Immature natural killer cell (primary cell): ENCODE measurements at regions not wholly inside any gene's neighbourhood (a gene's known extent, or its start where the extent isn't known, plus 50 kb on each side); places are given as distances from the start of the nearest gene placed in this dataset.

Source experiments
- DNase-seq, 3 donors: peaks; one replicate each; pipeline ENCODE4 v3.0.0; 2022; ENCODE audit warnings: mixed read lengths in 1 of 3
- H3K27ac Mint-ChIP-seq, 6 donors: one replicate each; pipeline ENCODE4 v1.8.0; 2020; ENCODE audit warnings: mixed read lengths in 6 of 6, mild to moderate bottlenecking in 5 of 6, inconsistent platforms in 4 of 6, moderate library complexity in 3 of 6
- H3K27me3 Mint-ChIP-seq, 3 donors: one replicate each; pipeline ENCODE4 v1.8.0; 2020 to 2021; ENCODE audit warnings: low read depth in 3 of 3, mild to moderate bottlenecking in 3 of 3, mixed read lengths in 3 of 3, moderate library complexity in 3 of 3, inconsistent platforms in 1 of 3
- H3K36me3 Mint-ChIP-seq, 3 donors: one replicate each; pipeline ENCODE4 v1.8.0; 2020; ENCODE audit warnings: mixed read lengths in 3 of 3, inconsistent platforms in 2 of 3, mild to moderate bottlenecking in 2 of 3
- H3K4me1 Mint-ChIP-seq, 2 donors: one replicate each; pipeline ENCODE4 v1.8.0; 2020; ENCODE audit warnings: inconsistent platforms in 2 of 2, mild to moderate bottlenecking in 2 of 2, mixed read lengths in 2 of 2, moderate library complexity in 1 of 2
- H3K4me3 Mint-ChIP-seq, 5 donors: one replicate each; pipeline ENCODE4 v1.8.0; 2020; ENCODE audit warnings: mild to moderate bottlenecking in 5 of 5, mixed read lengths in 5 of 5, inconsistent platforms in 3 of 5, moderate library complexity in 3 of 5
- H3K9me3 Mint-ChIP-seq, 6 donors: one replicate each; pipeline ENCODE4 v1.8.0; 2020; ENCODE audit warnings: mild to moderate bottlenecking in 6 of 6, mixed read lengths in 6 of 6, inconsistent platforms in 4 of 6, moderate library complexity in 3 of 6

GRCh38 chr11:96642583-96642982 lies 252.8 kb downstream of the JRKL start:
- Mint-ChIP-seq H3K27ac (no peak overlapping the region), H3K36me3 (peaks cover 0 to 4% (median 0%) of the 10 kb centered on the region in 3 donors), H3K4me3 (no peak overlapping the region), H3K9me3 (peaks cover 5 to 19% (median 6%) of the 10 kb centered on the region in 6 donors), H3K27me3 (peaks cover 0 to 2% (median 0%) of the 10 kb centered on the region in 3 donors), H3K4me1 (no peaks in the 10 kb centered on the region)
- no peak for DNase-seq

- Mint-ChIP-seq H3K4me3 (no peak overlapping the region), H3K27ac (no peak overlapping the region), H3K4me1 (no peaks in the 10 kb centered on the region), H3K36me3 (peaks cover 0 to 4% (median 0%) of the 10 kb centered on the region in 3 donors), H3K27me3 (peaks cover 0 to 2% (median 0%) of the 10 kb centered on the region in 3 donors), H3K9me3 (peaks cover 5 to 21% (median 6%) of the 10 kb centered on the region in 6 donors)
- no peak for DNase-seq
Observed at GRCh38 chr11:96643173-96643572, 253.4 kb downstream of the JRKL start.

GRCh38 chr11:96647621-96648020 lies 257.8 kb downstream of the JRKL start:
- H3K4me3 Mint-ChIP-seq, result no peak overlapping the region
- peaks cover 5 to 34% (median 7%) of the 10 kb centered on the region in 6 donors for H3K9me3 Mint-ChIP-seq
- no peak overlapping the region for H3K27ac Mint-ChIP-seq
- H3K4me1 Mint-ChIP-seq, result no peaks in the 10 kb centered on the region
- H3K27me3 Mint-ChIP-seq, result peaks cover 0 to 2% (median 0%) of the 10 kb centered on the region in 3 donors
- DNase-seq, result no peak
- H3K36me3 Mint-ChIP-seq, result peaks cover 0 to 7% (median 0%) of the 10 kb centered on the region in 3 donors

- no peak for DNase-seq
- Mint-ChIP-seq H3K9me3 (peaks cover 5 to 25% (median 7%) of the 10 kb centered on the region in 6 donors), H3K27me3 (no peaks in the 10 kb centered on the region), H3K27ac (no peak overlapping the region), H3K4me3 (no peak overlapping the region), H3K36me3 (peaks cover 0 to 7% (median 0%) of the 10 kb centered on the region in 3 donors), H3K4me1 (no peaks in the 10 kb centered on the region)
Observed at GRCh38 chr11:96648991-96649390, 259.2 kb downstream of the JRKL start.

- H3K4me1 Mint-ChIP-seq, result no peaks in the 10 kb centered on the region
- no peak for DNase-seq
- H3K9me3 Mint-ChIP-seq, result peaks cover 0 to 24% (median 7%) of the 10 kb centered on the region in 6 donors
- no peak overlapping the region for H3K27ac Mint-ChIP-seq
- no peaks in the 10 kb centered on the region for H3K27me3 Mint-ChIP-seq
- no peak overlapping the region for H3K4me3 Mint-ChIP-seq
- H3K36me3 Mint-ChIP-seq, result peaks cover 0 to 4% (median 0%) of the 10 kb centered on the region in 3 donors
Observed at GRCh38 chr11:96652516-96652915, 262.7 kb downstream of the JRKL start.

GRCh38 chr11:96655474-96655873 lies 265.7 kb downstream of the JRKL start:
- peaks cover 0 to 20% (median 8%) of the 10 kb centered on the region in 6 donors for H3K9me3 Mint-ChIP-seq
- H3K4me1 Mint-ChIP-seq, result no peaks in the 10 kb centered on the region
- no peaks in the 10 kb centered on the region for H3K27me3 Mint-ChIP-seq
- no peak overlapping the region for H3K4me3 Mint-ChIP-seq
- no peak overlapping the region for H3K27ac Mint-ChIP-seq
- no peaks in the 10 kb centered on the region for H3K36me3 Mint-ChIP-seq
- no peak for DNase-seq

- DNase-seq, result no peak
- Mint-ChIP-seq H3K4me3 (no peak overlapping the region), H3K27me3 (no peaks in the 10 kb centered on the region), H3K4me1 (no peaks in the 10 kb centered on the region), H3K9me3 (peaks cover 2 to 25% (median 12%) of the 10 kb centered on the region in 6 donors), H3K36me3 (no peaks in the 10 kb centered on the region), H3K27ac (no peak overlapping the region)
Observed at GRCh38 chr11:96658436-96658835, 268.6 kb downstream of the JRKL start.

- DNase-seq, result no peak
- Mint-ChIP-seq H3K4me3 (no peak overlapping the region), H3K27me3 (no peaks in the 10 kb centered on the region), H3K36me3 (no peaks in the 10 kb centered on the region), H3K27ac (no peak overlapping the region), H3K9me3 (peaks cover 3 to 21% (median 9%) of the 10 kb centered on the region in 6 donors), H3K4me1 (no peaks in the 10 kb centered on the region)
Observed at GRCh38 chr11:96664110-96664509, 274.3 kb downstream of the JRKL start.

- no peak for DNase-seq
- no peak overlapping the region for H3K27ac Mint-ChIP-seq
- no peaks in the 10 kb centered on the region for H3K36me3 Mint-ChIP-seq
- no peaks in the 10 kb centered on the region for H3K27me3 Mint-ChIP-seq
- peaks cover 2 to 35% (median 18%) of the 10 kb centered on the region in 6 donors for H3K9me3 Mint-ChIP-seq
- H3K4me3 Mint-ChIP-seq, result no peak overlapping the region
- H3K4me1 Mint-ChIP-seq, result no peaks in the 10 kb centered on the region
Observed at GRCh38 chr11:96680211-96681018, 290.6 kb downstream of the JRKL start.

- H3K36me3 Mint-ChIP-seq, result no peaks in the 10 kb centered on the region
- no peaks in the 10 kb centered on the region for H3K4me1 Mint-ChIP-seq
- no peak for DNase-seq
- H3K27ac Mint-ChIP-seq, result no peak overlapping the region
- H3K27me3 Mint-ChIP-seq, result no peaks in the 10 kb centered on the region
- H3K4me3 Mint-ChIP-seq, result no peak overlapping the region
- peaks cover under 1 to 30% (median 17%) of the 10 kb centered on the region in 6 donors for H3K9me3 Mint-ChIP-seq
Observed at GRCh38 chr11:96681019-96681716, 291.4 kb downstream of the JRKL start.

- Mint-ChIP-seq H3K4me1 (no peaks in the 10 kb centered on the region), H3K4me3 (no peak overlapping the region)
Observed at GRCh38 chr11:96694338-96694737, 304.5 kb downstream of the JRKL start.

GRCh38 chr11:96696731-96697130 lies 306.9 kb downstream of the JRKL start:
- no peak for DNase-seq
- H3K9me3 Mint-ChIP-seq, result peaks cover 0 to 25% (median 7%) of the 10 kb centered on the region in 6 donors
- H3K27ac Mint-ChIP-seq, result no peak overlapping the region
- no peak overlapping the region for H3K4me3 Mint-ChIP-seq
- no peaks in the 10 kb centered on the region for H3K27me3 Mint-ChIP-seq
- H3K4me1 Mint-ChIP-seq, result no peaks in the 10 kb centered on the region
- H3K36me3 Mint-ChIP-seq, result peaks cover 0 to 4% (median 0%) of the 10 kb centered on the region in 3 donors

More at GRCh38 chr11:96694338-96694737, 304.5 kb downstream of the JRKL start:
- H3K27ac Mint-ChIP-seq, result no peak overlapping the region
- peaks cover 0 to 4% (median 0%) of the 10 kb centered on the region in 3 donors for H3K36me3 Mint-ChIP-seq
- no peaks in the 10 kb centered on the region for H3K27me3 Mint-ChIP-seq
- H3K9me3 Mint-ChIP-seq, result peaks cover 0 to 29% (median 7%) of the 10 kb centered on the region in 6 donors
- no peak for DNase-seq

- no peak overlapping the region for H3K27ac Mint-ChIP-seq
- peaks cover 0 to 4% (median 0%) of the 10 kb centered on the region in 3 donors for H3K36me3 Mint-ChIP-seq
- H3K27me3 Mint-ChIP-seq, result no peaks in the 10 kb centered on the region
- no peak overlapping the region for H3K4me3 Mint-ChIP-seq
- no peaks in the 10 kb centered on the region for H3K4me1 Mint-ChIP-seq
- H3K9me3 Mint-ChIP-seq, result peaks cover 0 to 27% (median 7%) of the 10 kb centered on the region in 6 donors
- DNase-seq, result no peak
Observed at GRCh38 chr11:96697466-96697865, 307.7 kb downstream of the JRKL start.

- Mint-ChIP-seq H3K27me3 (no peaks in the 10 kb centered on the region), H3K4me3 (no peak overlapping the region), H3K36me3 (no peaks in the 10 kb centered on the region), H3K9me3 (peaks cover 2 to 12% (median 6%) of the 10 kb centered on the region in 6 donors), H3K27ac (no peak overlapping the region), H3K4me1 (no peaks in the 10 kb centered on the region)
- no peak for DNase-seq
Observed at GRCh38 chr11:96704847-96705246, 315.0 kb downstream of the JRKL start.
